ENCODE measurements at regions not wholly inside any gene's neighbourhood (a gene's known extent, or its start where the extent isn't known, plus 50 kb on each side); places are given as distances from the start of the nearest gene placed in this dataset.

DNA sequence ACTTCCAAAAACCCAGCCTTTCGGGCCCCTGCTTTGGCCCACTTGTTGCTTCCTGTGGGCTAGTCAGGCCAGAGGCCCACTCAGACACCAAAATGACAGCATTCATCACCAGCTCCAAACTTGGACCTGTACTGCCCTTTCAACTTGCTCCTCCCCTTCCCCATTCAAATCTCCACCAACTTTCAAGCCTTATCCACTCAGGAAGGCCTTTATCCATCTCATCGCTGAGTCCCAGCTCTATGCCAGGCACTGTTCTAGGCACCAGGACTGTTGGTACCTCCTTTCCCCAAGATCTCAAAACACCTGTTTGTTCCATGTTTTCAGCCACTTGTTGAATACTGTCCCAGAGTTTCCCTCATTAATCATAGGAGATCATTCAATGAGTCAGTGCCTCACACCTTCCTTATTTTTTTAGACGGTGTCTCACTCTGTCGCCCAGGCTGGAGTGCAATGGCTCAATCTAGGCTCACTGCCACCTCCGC lies 1011.4 kb downstream of the UQCRFS1 start:
- no peaks in the 10 kb centered on the region for H3K27me3 ChIP-seq
- no peaks in the 10 kb centered on the region for H3K9me3 ChIP-seq
- ATAC-seq (no peak), DNase-seq (no peak)
- in situ Hi-C loops (cut with MboI; ENCODE audit: low sequenced_read_pairs in 4 of 4) (no loop called here), intact Hi-C loops (cut with DNase I; ENCODE audit: low total_unique reads) (no loop called here)
- H3K27ac ChIP-seq, result no peak overlapping the region
- no peaks in the 10 kb centered on the region for H3K36me3 ChIP-seq
- no peak overlapping the region for H3K4me3 ChIP-seq
- no peak for TF ChIP-seq POLR2A (IDR thresholded peaks at IDR 0.05)
- TF ChIP-seq, protein P1, sequence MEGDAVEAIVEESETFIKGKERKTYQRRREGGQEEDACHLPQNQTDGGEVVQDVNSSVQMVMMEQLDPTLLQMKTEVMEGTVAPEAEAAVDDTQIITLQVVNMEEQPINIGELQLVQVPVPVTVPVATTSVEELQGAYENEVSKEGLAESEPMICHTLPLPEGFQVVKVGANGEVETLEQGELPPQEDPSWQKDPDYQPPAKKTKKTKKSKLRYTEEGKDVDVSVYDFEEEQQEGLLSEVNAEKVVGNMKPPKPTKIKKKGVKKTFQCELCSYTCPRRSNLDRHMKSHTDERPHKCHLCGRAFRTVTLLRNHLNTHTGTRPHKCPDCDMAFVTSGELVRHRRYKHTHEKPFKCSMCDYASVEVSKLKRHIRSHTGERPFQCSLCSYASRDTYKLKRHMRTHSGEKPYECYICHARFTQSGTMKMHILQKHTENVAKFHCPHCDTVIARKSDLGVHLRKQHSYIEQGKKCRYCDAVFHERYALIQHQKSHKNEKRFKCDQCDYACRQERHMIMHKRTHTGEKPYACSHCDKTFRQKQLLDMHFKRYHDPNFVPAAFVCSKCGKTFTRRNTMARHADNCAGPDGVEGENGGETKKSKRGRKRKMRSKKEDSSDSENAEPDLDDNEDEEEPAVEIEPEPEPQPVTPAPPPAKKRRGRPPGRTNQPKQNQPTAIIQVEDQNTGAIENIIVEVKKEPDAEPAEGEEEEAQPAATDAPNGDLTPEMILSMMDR (IDR thresholded peaks at IDR 0.05 in 4 of 5, conservative IDR thresholded peaks at IDR 0.05 in 1 of 5), result no peak
- no peaks in the 10 kb centered on the region for H3K4me1 ChIP-seq

DNA sequence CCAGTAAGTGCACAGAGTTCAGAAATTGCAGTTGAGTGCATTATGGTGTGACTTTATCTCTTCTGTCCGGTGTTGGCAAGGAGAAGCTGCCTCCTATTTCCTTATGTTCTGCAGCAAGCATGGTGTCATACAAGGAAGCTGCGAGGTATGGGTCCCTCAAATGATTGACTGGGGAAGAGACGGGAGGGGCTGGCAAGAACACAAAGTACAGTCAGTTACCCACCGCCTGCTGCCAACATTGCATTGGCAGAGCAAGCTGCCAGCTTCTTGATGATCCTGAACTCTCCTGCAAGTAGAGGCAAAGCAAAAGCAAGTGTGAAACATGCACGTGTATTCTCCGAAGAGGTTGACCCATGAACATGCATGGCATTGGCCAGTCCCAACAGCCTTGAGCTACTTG lies 1013.6 kb downstream of the UQCRFS1 start:
- intact Hi-C loops (cut with DNase I; ENCODE audit: low total_unique reads) (no loop called here), in situ Hi-C loops (cut with MboI; ENCODE audit: low sequenced_read_pairs in 4 of 4) (no loop called here)
- no peak overlapping the region for H3K4me3 ChIP-seq
- H3K27me3 ChIP-seq, result no peaks in the 10 kb centered on the region
- TF ChIP-seq POLR2A (IDR thresholded peaks at IDR 0.05), result no peak
- TF ChIP-seq, protein P1 (IDR thresholded peaks at IDR 0.05 in 4 of 5, conservative IDR thresholded peaks at IDR 0.05 in 1 of 5), result no peak
- DNase-seq (no peak), ATAC-seq (no peak)
- no peaks in the 10 kb centered on the region for H3K9me3 ChIP-seq
- no peaks in the 10 kb centered on the region for H3K4me1 ChIP-seq
- H3K27ac ChIP-seq, result no peak overlapping the region
- no peaks in the 10 kb centered on the region for H3K36me3 ChIP-seq

DNA sequence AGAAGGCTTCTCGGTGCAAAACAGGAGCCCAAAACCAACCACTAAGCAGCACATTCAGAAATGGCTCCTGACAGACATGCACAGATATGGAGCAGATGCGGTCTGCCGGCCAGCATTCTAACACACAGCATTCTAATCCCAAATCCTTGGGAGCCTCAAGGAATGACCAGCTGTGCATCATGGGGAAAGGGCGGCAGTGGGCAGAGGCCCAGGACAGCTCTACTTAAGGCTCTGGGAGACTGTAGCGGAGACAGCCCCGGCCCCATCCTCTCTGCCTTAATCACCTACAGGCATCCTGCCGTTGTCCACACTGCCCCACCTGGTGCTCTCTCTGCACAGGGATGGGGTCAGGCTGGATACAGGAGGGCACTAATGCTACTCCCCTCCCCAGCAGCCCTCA lies 1016.0 kb downstream of the UQCRFS1 start:
- H3K9me3 ChIP-seq, result no peaks in the 10 kb centered on the region
- no peaks in the 10 kb centered on the region for H3K4me1 ChIP-seq
- no peak overlapping the region for H3K27ac ChIP-seq
- in situ Hi-C loops (cut with MboI; ENCODE audit: low sequenced_read_pairs in 4 of 4), result no loop called here
- ATAC-seq, result no peak
- DNase-seq, result no peak
- TF ChIP-seq, protein P1 (IDR thresholded peaks at IDR 0.05 in 4 of 5, conservative IDR thresholded peaks at IDR 0.05 in 1 of 5), result no peak
- TF ChIP-seq POLR2A (IDR thresholded peaks at IDR 0.05), result no peak
- intact Hi-C loops (cut with DNase I; ENCODE audit: low total_unique reads), result no loop called here
- no peaks in the 10 kb centered on the region for H3K36me3 ChIP-seq
- no peaks in the 10 kb centered on the region for H3K27me3 ChIP-seq
- no peak overlapping the region for H3K4me3 ChIP-seq

DNA sequence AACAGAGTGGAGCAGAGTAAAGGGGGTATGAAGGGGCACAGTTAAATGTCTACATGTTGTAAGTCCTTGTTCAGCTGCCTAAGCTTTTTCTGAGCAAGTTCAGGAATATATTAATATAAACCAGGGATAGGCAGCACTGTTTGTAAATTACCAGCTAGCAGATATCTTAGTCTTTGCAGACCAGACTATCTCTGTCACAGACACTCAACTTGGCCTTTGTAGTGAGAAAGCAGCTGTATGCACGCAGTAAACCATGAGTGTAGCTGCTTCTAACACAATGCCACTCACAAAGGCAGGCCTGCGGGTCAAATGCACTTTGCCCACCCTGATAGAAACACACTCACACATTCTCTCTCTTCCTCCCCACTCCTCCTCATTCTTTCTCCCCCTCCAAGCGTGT lies 1016.9 kb downstream of the UQCRFS1 start:
- TF ChIP-seq, protein P1 (IDR thresholded peaks at IDR 0.05 in 4 of 5, conservative IDR thresholded peaks at IDR 0.05 in 1 of 5), result no peak
- TF ChIP-seq POLR2A (IDR thresholded peaks at IDR 0.05), result no peak
- Histone ChIP-seq H3K27ac (no peak overlapping the region), H3K9me3 (no peaks in the 10 kb centered on the region), H3K27me3 (no peaks in the 10 kb centered on the region), H3K36me3 (no peaks in the 10 kb centered on the region), H3K4me1 (no peaks in the 10 kb centered on the region), H3K4me3 (no peak overlapping the region)
- intact Hi-C loops (cut with DNase I; ENCODE audit: low total_unique reads) (no loop called here), in situ Hi-C loops (cut with MboI; ENCODE audit: low sequenced_read_pairs in 4 of 4) (no loop called here)
- DNase-seq, result no peak
- ATAC-seq, result no peak

DNA sequence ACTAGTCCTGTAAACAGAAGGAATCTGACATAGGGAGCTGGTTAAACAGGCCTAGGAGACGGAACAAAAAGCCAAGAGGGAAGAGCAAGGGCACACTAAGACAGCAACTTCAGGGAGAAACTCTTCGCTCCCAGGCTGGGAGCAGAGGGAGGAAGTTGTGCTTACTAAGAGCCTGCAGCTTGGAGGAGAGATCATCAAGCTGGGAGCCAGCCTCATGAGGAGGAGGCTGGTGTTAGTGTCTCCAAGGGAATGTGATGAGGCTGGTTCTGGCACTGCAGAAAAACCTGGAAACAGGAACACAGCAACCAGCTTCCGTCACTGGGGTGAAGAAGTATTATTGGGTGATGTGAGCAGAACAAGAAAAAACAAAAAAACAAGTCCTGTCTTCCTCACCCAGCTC lies 1027.3 kb downstream of the UQCRFS1 start:
- in situ Hi-C loops (cut with MboI; ENCODE audit: low sequenced_read_pairs in 4 of 4), result no loop called here
- H3K27ac ChIP-seq, result no peak overlapping the region
- DNase-seq, result no peak
- H3K4me1 ChIP-seq, result no peaks in the 10 kb centered on the region
- ATAC-seq, result no peak
- intact Hi-C loops (cut with DNase I; ENCODE audit: low total_unique reads), result no loop called here
- no peaks in the 10 kb centered on the region for H3K36me3 ChIP-seq
- no peak overlapping the region for H3K4me3 ChIP-seq
- H3K9me3 ChIP-seq, result no peaks in the 10 kb centered on the region
- TF ChIP-seq, protein P1 (IDR thresholded peaks at IDR 0.05 in 4 of 5, conservative IDR thresholded peaks at IDR 0.05 in 1 of 5), result no peak
- no peak for TF ChIP-seq POLR2A (IDR thresholded peaks at IDR 0.05)
- H3K27me3 ChIP-seq, result no peaks in the 10 kb centered on the region

Data from gastrocnemius medialis (tissue), 4 donors.